AG09319 (cell line): ENCODE measurements at regions not wholly inside any gene's neighbourhood (a gene's known extent, or its start where the extent isn't known, plus 50 kb on each side); places are given as distances from the start of the nearest gene placed in this dataset.

ENCODE experiments used
- DNase-seq: peaks from one replicate; pipeline ENCODE4 v3.0.0-alpha.2; 2010; ENCODE audit warnings: low read depth; ENCODE audit errors: extremely low read depth
- CTCF ChIP-seq: IDR thresholded peaks from 2 replicates; pipeline ENCODE4 v1.5.1; 2011; ENCODE audit warnings: low read depth, mild to moderate bottlenecking, inconsistent platforms, low read length, moderate library complexity

DNA sequence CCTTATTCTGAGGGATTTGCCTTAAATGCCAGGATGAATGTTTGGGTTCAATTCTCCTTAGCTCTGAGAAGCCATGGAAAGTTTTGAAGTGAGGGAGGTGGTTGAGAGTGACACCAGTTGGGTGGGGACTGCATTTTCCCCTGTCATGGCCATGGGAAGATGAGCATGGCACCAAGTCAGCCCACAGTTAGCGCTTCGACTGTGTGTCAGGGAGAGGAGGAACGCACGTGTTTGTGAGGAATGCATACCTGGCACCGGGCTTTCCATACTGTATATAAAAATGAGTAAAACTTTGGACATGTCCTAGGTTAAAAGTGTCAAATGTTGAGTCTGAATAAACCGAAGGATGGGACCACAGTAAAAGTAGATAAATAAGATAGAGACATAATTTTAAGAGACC is 187.5 kb upstream of the KL start:
- no peak for DNase-seq
- TF ChIP-seq CTCF, result no peak

GRCh38 chr13:32829269-32829668 is 187.0 kb upstream of the KL start:
- no peak for DNase-seq
- no peak for TF ChIP-seq CTCF

GRCh38 chr13:32829676-32830335 is 186.4 kb upstream of the KL start:
- no peak for DNase-seq
- TF ChIP-seq CTCF, result no peak

GRCh38 chr13:32830336-32831031 is 185.7 kb upstream of the KL start:
- DNase-seq, result no peak
- TF ChIP-seq CTCF, result no peak

GRCh38 chr13:32837307-32837972 is 178.8 kb upstream of the KL start:
- no peak for DNase-seq
- TF ChIP-seq CTCF, result no peak

GRCh38 chr13:32837973-32838927 is 178.0 kb upstream of the KL start:
- no peak for TF ChIP-seq CTCF
- no peak for DNase-seq
